ENCODE measurements at regions not wholly inside any gene's neighbourhood (a gene's known extent, or its start where the extent isn't known, plus 50 kb on each side); places are given as distances from the start of the nearest gene placed in this dataset.

- Mint-ChIP-seq H3K4me1 (ENCODE audit: low read depth) (no peaks in the 10 kb centered on the region), H3K27ac (no peak overlapping the region), H3K36me3 (ENCODE audit: insufficient read depth) (no peaks in the 10 kb centered on the region), H3K4me3 (ENCODE audit: low read depth) (no peak overlapping the region), H3K27me3 (peaks cover 27% of the 10 kb centered on the region), H3K9me3 (ENCODE audit: low read depth) (no peaks in the 10 kb centered on the region)
- TF ChIP-seq CTCF (IDR thresholded peaks at IDR 0.05; ENCODE audit: unreplicated experiment): no peak
- DNase-seq (ENCODE audit: low spot score, unreplicated experiment): no peak
Measured at GRCh38 chr10:9195385-9195784, 1140.9 kb downstream of the GATA3 start.

DNA sequence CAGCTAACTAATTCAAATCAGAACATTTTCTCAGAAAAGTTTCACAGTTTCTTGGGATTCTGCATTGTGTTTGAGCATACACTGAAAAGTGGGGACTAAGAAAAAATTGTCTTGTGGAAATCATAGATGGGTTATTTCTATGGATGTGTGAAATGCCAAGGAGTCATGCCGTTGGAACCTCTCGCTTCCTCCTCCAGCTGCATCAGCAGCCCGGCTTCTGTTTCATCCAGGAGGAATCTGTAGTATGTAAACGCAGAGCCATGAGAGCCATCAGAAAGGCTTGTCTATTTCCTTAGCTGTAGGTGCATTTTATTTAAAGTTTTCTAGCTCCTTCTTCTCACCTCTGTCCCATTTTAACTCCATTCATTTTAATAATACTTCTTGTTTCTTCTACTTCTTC, 1144.1 kb downstream of the GATA3 start:
- DNase-seq (ENCODE audit: low spot score, unreplicated experiment): no peak
- no peak overlapping the region for H3K27ac Mint-ChIP-seq
- no peaks in the 10 kb centered on the region for H3K9me3 Mint-ChIP-seq (ENCODE audit: low read depth)
- H3K36me3 Mint-ChIP-seq (ENCODE audit: insufficient read depth): no peaks in the 10 kb centered on the region
- no peak for TF ChIP-seq CTCF (IDR thresholded peaks at IDR 0.05; ENCODE audit: unreplicated experiment)
- no peak overlapping the region for H3K4me3 Mint-ChIP-seq (ENCODE audit: low read depth)
- H3K4me1 Mint-ChIP-seq (ENCODE audit: low read depth): no peaks in the 10 kb centered on the region
- peaks cover 31% of the 10 kb centered on the region for H3K27me3 Mint-ChIP-seq

DNA sequence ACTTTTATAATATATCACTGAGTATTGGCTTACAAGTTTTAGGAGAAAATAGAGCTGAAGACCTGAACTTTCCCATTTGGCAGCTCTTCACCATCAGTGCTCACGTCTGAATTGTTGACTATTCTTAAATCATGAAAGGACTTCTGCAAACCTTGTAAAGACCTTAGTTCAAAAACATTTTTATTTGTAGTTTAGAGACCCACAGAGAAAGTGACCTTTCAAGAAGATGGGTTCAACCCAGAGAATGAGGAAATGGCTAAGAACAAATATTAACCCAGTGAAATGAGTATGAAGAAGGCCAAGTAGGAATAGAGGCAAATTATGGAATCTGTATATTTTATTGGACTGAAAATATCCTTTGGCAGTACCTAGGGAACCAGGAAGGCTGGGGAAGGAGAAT, 1151.1 kb downstream of the GATA3 start:
- no peak overlapping the region for H3K27ac Mint-ChIP-seq
- no peak overlapping the region for H3K4me3 Mint-ChIP-seq (ENCODE audit: low read depth)
- no peaks in the 10 kb centered on the region for H3K9me3 Mint-ChIP-seq (ENCODE audit: low read depth)
- no peak for TF ChIP-seq CTCF (IDR thresholded peaks at IDR 0.05; ENCODE audit: unreplicated experiment)
- peaks cover 23% of the 10 kb centered on the region for H3K27me3 Mint-ChIP-seq
- no peaks in the 10 kb centered on the region for H3K4me1 Mint-ChIP-seq (ENCODE audit: low read depth)
- no peak for DNase-seq (ENCODE audit: low spot score, unreplicated experiment)
- H3K36me3 Mint-ChIP-seq (ENCODE audit: insufficient read depth): no peaks in the 10 kb centered on the region

DNA sequence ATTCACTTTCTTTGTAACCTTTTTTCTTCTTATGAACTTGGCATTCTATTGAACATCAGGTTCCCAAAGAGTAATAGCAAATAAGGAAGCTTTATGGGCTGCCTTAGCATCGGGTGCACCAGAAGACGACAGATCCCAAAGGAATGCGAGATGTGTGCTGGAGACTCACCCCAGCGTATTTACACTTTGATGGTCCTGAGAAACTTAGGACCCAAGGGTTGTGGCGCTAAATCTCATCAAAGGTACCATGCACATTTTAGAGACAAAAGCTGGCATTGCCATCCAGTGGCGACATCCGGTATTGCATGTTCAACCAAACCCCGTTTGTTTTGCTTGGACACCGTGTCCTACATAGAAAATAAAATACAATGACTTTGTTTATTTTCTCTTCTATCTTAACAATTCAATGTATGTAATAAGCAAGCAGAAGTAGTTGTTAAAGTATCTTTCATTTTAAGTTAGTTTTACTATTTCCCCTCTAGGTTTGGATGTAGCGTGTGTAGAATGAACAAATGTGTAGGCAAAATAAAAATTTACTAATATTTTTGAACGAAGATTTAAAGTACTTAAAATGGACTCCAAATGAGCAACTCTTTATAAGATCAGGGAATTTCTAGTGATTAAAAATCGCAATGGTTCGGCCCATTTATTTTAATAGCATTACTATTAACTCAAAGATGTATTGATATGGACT, 1154.8 kb downstream of the GATA3 start:
- DNase-seq (ENCODE audit: low spot score, unreplicated experiment): peak; percentile 63
- H3K4me3 Mint-ChIP-seq (ENCODE audit: low read depth): no peak overlapping the region
- no peak overlapping the region for H3K27ac Mint-ChIP-seq
- TF ChIP-seq CTCF (IDR thresholded peaks at IDR 0.05; ENCODE audit: unreplicated experiment): peak; percentile 88
- peaks cover 37% of the 10 kb centered on the region for H3K27me3 Mint-ChIP-seq
- no peaks in the 10 kb centered on the region for H3K9me3 Mint-ChIP-seq (ENCODE audit: low read depth)
- no peaks in the 10 kb centered on the region for H3K36me3 Mint-ChIP-seq (ENCODE audit: insufficient read depth)
- no peaks in the 10 kb centered on the region for H3K4me1 Mint-ChIP-seq (ENCODE audit: low read depth)

DNA sequence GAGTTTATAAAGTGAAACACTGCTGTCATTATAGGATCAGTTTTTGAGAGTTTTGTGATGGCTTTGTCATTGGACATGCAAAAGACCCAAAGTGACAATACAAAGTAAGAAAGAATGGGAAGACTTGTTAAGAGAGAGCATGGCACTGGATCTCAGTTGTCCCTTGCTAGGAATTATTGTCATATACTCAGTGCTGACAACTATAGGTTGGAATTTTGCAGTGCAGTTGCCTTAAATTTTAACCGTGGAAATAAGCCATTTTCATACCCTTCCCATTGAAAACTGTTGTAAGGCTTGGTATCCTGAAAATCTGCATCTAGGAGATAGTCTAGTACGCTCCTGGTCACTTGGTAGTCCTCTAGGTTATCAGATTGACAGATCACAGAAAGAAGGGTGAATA, 1156.7 kb downstream of the GATA3 start:
- Mint-ChIP-seq H3K27me3 (peaks cover 43% of the 10 kb centered on the region), H3K4me1 (ENCODE audit: low read depth) (no peaks in the 10 kb centered on the region), H3K27ac (no peak overlapping the region), H3K4me3 (ENCODE audit: low read depth) (no peak overlapping the region), H3K36me3 (ENCODE audit: insufficient read depth) (no peaks in the 10 kb centered on the region), H3K9me3 (ENCODE audit: low read depth) (no peaks in the 10 kb centered on the region)
- peak; percentile 54 for TF ChIP-seq CTCF (IDR thresholded peaks at IDR 0.05; ENCODE audit: unreplicated experiment)
- no peak for DNase-seq (ENCODE audit: low spot score, unreplicated experiment)

Data from progenitor cell of endocrine pancreas (in vitro differentiated cells).